A673 (cell line): ENCODE measurements at regions not wholly inside any gene's neighbourhood (a gene's known extent, or its start where the extent isn't known, plus 50 kb on each side); places are given as distances from the start of the nearest gene placed in this dataset.
"Not testable (repeated sequence)": the region's sequence is repeated elsewhere in the genome, so short reads cannot be mapped to it uniquely, and the experiment has no call there.

Source experiments
- BruUV-seq: library from RNA; stranded (reverse); fragments of 400-500 nt; replicated peaks from 2 replicates; lab custom pipeline; 2021; lab: Mats Ljungman, UMichigan
- CTCF ChIA-PET: fragments of 300-600 bp; sonication (Branson Sonifier 250); formaldehyde crosslinking; loops from one replicate; lab custom pipeline; 2022; ENCODE audit warnings: antibody characterized with exemption; lab: Charles Lee
- POLR2A ChIA-PET: fragments of 300-600 bp; sonication (Branson Sonifier 250); formaldehyde crosslinking; loops from one replicate; lab custom pipeline; 2022; ENCODE audit warnings: antibody characterized with exemption; ENCODE audit not compliant: low non-redundant PET; lab: Charles Lee
- DNase-seq: peaks from one replicate; pipeline ENCODE4 v3.0.0-alpha.2; 2015; ENCODE audit warnings: low spot score
- H3K27ac ChIP-seq: fragments of 200-600 bp; sonication (generic); 2 replicates; pipeline ENCODE4 v1.5.1; 2016; ENCODE audit warnings: mixed run types, low read depth, mild to moderate bottlenecking, mixed read lengths, antibody characterized with exemption, low read length; ENCODE audit not compliant: poor library complexity, severe bottlenecking
- H3K27me3 ChIP-seq: fragments of 200-600 bp; sonication (generic); replicated peaks from 2 replicates; pipeline ENCODE4 v1.6.1; 2017; ENCODE audit warnings: mixed run types, low read depth, mild to moderate bottlenecking, mixed read lengths, antibody characterized with exemption, low read length; ENCODE audit not compliant: insufficient read depth, poor library complexity
- H3K36me3 ChIP-seq: fragments of 200-600 bp; sonication (generic); 2 replicates; pipeline ENCODE4 v1.6.1; 2016; ENCODE audit warnings: mixed run types, mild to moderate bottlenecking, mixed read lengths, antibody characterized with exemption, low read length; ENCODE audit not compliant: insufficient read depth, poor library complexity, severe bottlenecking
- H3K4me1 ChIP-seq: fragments of 200-600 bp; sonication (generic); 2 replicates; pipeline ENCODE4 v1.6.1; 2017; ENCODE audit warnings: mixed run types, mild to moderate bottlenecking, mixed read lengths, antibody characterized with exemption, low read length; ENCODE audit not compliant: insufficient read depth, poor library complexity, severe bottlenecking
- H3K4me3 ChIP-seq: fragments of 200-600 bp; sonication (generic); 2 replicates; pipeline ENCODE4 v1.5.1; 2016; ENCODE audit warnings: low read depth, mixed run types, mild to moderate bottlenecking, mixed read lengths, low read length; ENCODE audit not compliant: poor library complexity, severe bottlenecking
- H3K9me3 ChIP-seq: fragments of 200-600 bp; sonication (generic); 2 replicates; pipeline ENCODE4 v1.6.1; 2016; ENCODE audit warnings: mixed run types, low read depth, mild to moderate bottlenecking, mixed read lengths, antibody characterized with exemption, low read length; ENCODE audit not compliant: poor library complexity, severe bottlenecking
- intact Hi-C: fragments of 100-400 bp; cut with micrococcal nuclease; formaldehyde crosslinking; loops from one replicate; pipeline ENCODE4 v1.10.0; 2022; ENCODE audit not compliant: unreplicated experiment

GRCh38 chr1:146686777-146687366, 251.3 kb upstream of the NBPF12 start:
- intact Hi-C loops, H3K36me3 ChIP-seq, CTCF ChIA-PET, POLR2A ChIA-PET, H3K4me1 ChIP-seq, H3K27me3 ChIP-seq, H3K9me3 ChIP-seq, H3K27ac ChIP-seq, H3K4me3 ChIP-seq, BruUV-seq, DNase-seq: not testable (repeated sequence)

- intact Hi-C loops, CTCF ChIA-PET: not testable (repeated sequence)
These were observed 255.0 kb upstream of the NBPF12 start for GRCh38 chr1:146683126-146683429.

GRCh38 chr1:146682227-146683125, 255.6 kb upstream of the NBPF12 start:
- H3K36me3 ChIP-seq, H3K4me3 ChIP-seq, POLR2A ChIA-PET, H3K4me1 ChIP-seq, BruUV-seq, CTCF ChIA-PET, H3K27ac ChIP-seq, H3K27me3 ChIP-seq, intact Hi-C loops, DNase-seq, H3K9me3 ChIP-seq: not testable (repeated sequence)

More at GRCh38 chr1:146683126-146683429, 255.0 kb upstream of the NBPF12 start:
- H3K4me3 ChIP-seq, H3K9me3 ChIP-seq, H3K4me1 ChIP-seq, H3K36me3 ChIP-seq, H3K27ac ChIP-seq, DNase-seq, BruUV-seq, H3K27me3 ChIP-seq, POLR2A ChIA-PET: not testable (repeated sequence)

GRCh38 chr1:146673729-146674299, 264.3 kb upstream of the NBPF12 start:
- H3K36me3 ChIP-seq, H3K27ac ChIP-seq, H3K9me3 ChIP-seq, H3K27me3 ChIP-seq, H3K4me3 ChIP-seq, CTCF ChIA-PET, intact Hi-C loops, POLR2A ChIA-PET, BruUV-seq, H3K4me1 ChIP-seq, DNase-seq: not testable (repeated sequence)

GRCh38 chr1:146672608-146673007, 265.5 kb upstream of the NBPF12 start:
- DNase-seq, H3K27me3 ChIP-seq, intact Hi-C loops, H3K27ac ChIP-seq, H3K9me3 ChIP-seq, CTCF ChIA-PET, H3K36me3 ChIP-seq, POLR2A ChIA-PET, BruUV-seq, H3K4me1 ChIP-seq, H3K4me3 ChIP-seq: not testable (repeated sequence)

GRCh38 chr1:146671588-146671987, 266.5 kb upstream of the NBPF12 start:
- DNase-seq, H3K36me3 ChIP-seq, H3K27me3 ChIP-seq, BruUV-seq, H3K9me3 ChIP-seq, H3K27ac ChIP-seq, intact Hi-C loops, CTCF ChIA-PET, H3K4me3 ChIP-seq, H3K4me1 ChIP-seq, POLR2A ChIA-PET: not testable (repeated sequence)

GRCh38 chr1:146670832-146671566, 267.1 kb upstream of the NBPF12 start:
- DNase-seq, H3K27me3 ChIP-seq, H3K4me3 ChIP-seq, CTCF ChIA-PET, H3K9me3 ChIP-seq, BruUV-seq, intact Hi-C loops, H3K36me3 ChIP-seq, H3K4me1 ChIP-seq, H3K27ac ChIP-seq, POLR2A ChIA-PET: not testable (repeated sequence)
